BE2C (cell line): ENCODE measurements at regions not wholly inside any gene's neighbourhood (a gene's known extent, or its start where the extent isn't known, plus 50 kb on each side); places are given as distances from the start of the nearest gene placed in this dataset.

Experiments
- DNase-seq: peaks from one replicate; pipeline ENCODE4 v3.0.0-alpha.2; 2020
- H3K27me3 ChIP-seq: fragments of 250-450 bp; sonication (Bioruptor Pico); 2 replicates; pipeline ENCODE4 v1.5.1; 2020; ENCODE audit warnings: mild to moderate bottlenecking
- H3K36me3 ChIP-seq: fragments of 250-450 bp; sonication (Bioruptor Pico); 2 replicates; pipeline ENCODE4 v1.5.1; 2020; ENCODE audit warnings: mild to moderate bottlenecking
- H3K4me1 ChIP-seq: fragments of 250-450 bp; sonication (Bioruptor Pico); 2 replicates; pipeline ENCODE4 v1.5.1; 2020
- H3K4me3 ChIP-seq: 2 replicates; pipeline ENCODE4 v1.5.1; 2011; ENCODE audit warnings: low read depth, low read length
- H3K9me3 ChIP-seq: fragments of 250-450 bp; sonication (Bioruptor Pico); 2 replicates; pipeline ENCODE4 v1.5.1; 2020
- CTCF ChIP-seq: IDR thresholded peaks from 2 replicates; pipeline ENCODE4 v1.5.1; 2012; ENCODE audit warnings: mild to moderate bottlenecking, low read depth, low read length

- Histone ChIP-seq H3K36me3 (no peaks in the 10 kb centered on the region), H3K4me3 (no peak overlapping the region), H3K9me3 (no peaks in the 10 kb centered on the region), H3K4me1 (no peaks in the 10 kb centered on the region), H3K27me3 (no peaks in the 10 kb centered on the region)
- no peak for DNase-seq
- TF ChIP-seq CTCF: no peak
Measured at GRCh38 chr11:79683930-79684329, 243.1 kb upstream of the TENM4 start.

GRCh38 chr11:79678780-79679452 is 238.1 kb upstream of the TENM4 start:
- no peak for TF ChIP-seq CTCF
- H3K4me3 ChIP-seq: no peak overlapping the region
- H3K27me3 ChIP-seq: no peaks in the 10 kb centered on the region
- H3K4me1 ChIP-seq: no peaks in the 10 kb centered on the region
- H3K36me3 ChIP-seq: no peaks in the 10 kb centered on the region
- H3K9me3 ChIP-seq: no peaks in the 10 kb centered on the region
- DNase-seq: no peak

- no peaks in the 10 kb centered on the region for H3K9me3 ChIP-seq
- TF ChIP-seq CTCF: no peak
- no peak overlapping the region for H3K4me3 ChIP-seq
- H3K36me3 ChIP-seq: no peaks in the 10 kb centered on the region
- no peak for DNase-seq
- H3K4me1 ChIP-seq: no peaks in the 10 kb centered on the region
- no peaks in the 10 kb centered on the region for H3K27me3 ChIP-seq
Measured at GRCh38 chr11:79676396-79676795, 235.6 kb upstream of the TENM4 start.

- Histone ChIP-seq H3K27me3 (no peaks in the 10 kb centered on the region), H3K4me3 (no peak overlapping the region), H3K36me3 (no peaks in the 10 kb centered on the region), H3K4me1 (no peaks in the 10 kb centered on the region), H3K9me3 (no peaks in the 10 kb centered on the region)
- no peak for DNase-seq
- TF ChIP-seq CTCF: no peak
Measured at GRCh38 chr11:79675081-79675480, 234.3 kb upstream of the TENM4 start.

GRCh38 chr11:79672786-79673185 is 232.0 kb upstream of the TENM4 start:
- Histone ChIP-seq H3K36me3 (no peaks in the 10 kb centered on the region), H3K27me3 (no peaks in the 10 kb centered on the region), H3K9me3 (no peaks in the 10 kb centered on the region), H3K4me1 (no peaks in the 10 kb centered on the region), H3K4me3 (no peak overlapping the region)
- no peak for TF ChIP-seq CTCF
- DNase-seq: no peak

GRCh38 chr11:79671401-79671800 is 230.6 kb upstream of the TENM4 start:
- H3K36me3 ChIP-seq: no peaks in the 10 kb centered on the region
- H3K9me3 ChIP-seq: no peaks in the 10 kb centered on the region
- DNase-seq: no peak
- H3K27me3 ChIP-seq: no peaks in the 10 kb centered on the region
- TF ChIP-seq CTCF: no peak
- H3K4me1 ChIP-seq: no peaks in the 10 kb centered on the region
- no peak overlapping the region for H3K4me3 ChIP-seq
